GM12878 (cell line): ENCODE measurements at regions not wholly inside any gene's neighbourhood (a gene's known extent, or its start where the extent isn't known, plus 50 kb on each side); places are given as distances from the start of the nearest gene placed in this dataset.

Source experiments
- ATAC-seq: fragments of 200-7000 bp; cut with Tn5 transposase; 3 replicates; pipeline ENCODE4 v1.9.1; 2020; ENCODE audit warnings: mild to moderate bottlenecking, moderate library complexity
- BruUV-seq: library from RNA; stranded (reverse); fragments of 400-500 nt; replicated peaks from 2 replicates; lab custom pipeline; 2021; lab: Mats Ljungman, UMichigan
- CTCF ChIA-PET: fragments of 300-600 bp; sonication (Branson Sonifier 250); formaldehyde crosslinking; extraction: SDS; loops from one replicate; lab custom pipeline; 2021; ENCODE audit warnings: inconsistent platforms; lab: Yijun Ruan, JAX
- POLR2A ChIA-PET: fragments of 350-600 bp; formaldehyde crosslinking; extraction: SDS; loops from one replicate; lab custom pipeline; 2021; ENCODE audit warnings: inconsistent platforms; lab: Charles Lee
- RAD21 ChIA-PET: fragments of 300-600 bp; sonication (Branson Sonifier 250); formaldehyde crosslinking; loops from one replicate; lab custom pipeline; 2023; ENCODE audit warnings: antibody characterized with exemption; ENCODE audit not compliant: unreplicated experiment; lab: Charles Lee
- SMC1A ChIA-PET: fragments of 300-600 bp; sonication (Branson Sonifier 250); formaldehyde crosslinking; loops from one replicate; lab custom pipeline; 2023; ENCODE audit not compliant: unreplicated experiment, uncharacterized antibody; lab: Charles Lee
- DNase-seq: peaks from one replicate; pipeline ENCODE4 v3.0.0-alpha.2; 2011; ENCODE audit warnings: low read depth, low spot score
- FAIRE-seq: peaks from 3 replicates; lab custom pipeline; 2011; peaks lifted over from hg19 to GRCh38; lab: Jason Lieb, UNC
- H2AFZ ChIP-seq: 2 replicates; pipeline ENCODE4 v1.6.0; 2011; ENCODE audit warnings: low read depth, low read length, control low read depth; ENCODE audit not compliant: control insufficient read depth
- H3K27ac ChIP-seq: 2 replicates; pipeline ENCODE4 v1.5.1; 2011; ENCODE audit warnings: control low read depth; ENCODE audit not compliant: control insufficient read depth, insufficient read depth
- H3K27me3 ChIP-seq, 2 experiments: replicated peaks in 1 of 2; 2 replicates each; pipeline versions ENCODE4 v1.6.0 to v1.6.1; 2011; ENCODE audit warnings: low read length in 1 of 2; ENCODE audit not compliant: control insufficient read depth in 2 of 2, insufficient read depth in 2 of 2
- H3K36me3 ChIP-seq, 2 experiments: 2 replicates each; pipeline ENCODE4 v1.5.1; 2011; ENCODE audit warnings: low read length in 1 of 2; ENCODE audit not compliant: control insufficient read depth in 2 of 2, insufficient read depth in 2 of 2
- H3K4me1 ChIP-seq: 2 replicates; pipeline ENCODE4 v1.6.1; 2011; ENCODE audit warnings: mild to moderate bottlenecking, low read length, moderate library complexity, mixed read lengths; ENCODE audit not compliant: control insufficient read depth, insufficient read depth
- H3K4me2 ChIP-seq: 2 replicates; pipeline ENCODE4 v1.6.0; 2011; ENCODE audit warnings: control low read depth; ENCODE audit not compliant: control insufficient read depth, insufficient read depth
- H3K4me3 ChIP-seq: fragments of 200-600 bp; sonication (generic); 2 replicates; pipeline ENCODE4 v1.5.1; 2016
- H3K79me2 ChIP-seq: 2 replicates; pipeline ENCODE4 v1.6.0; 2011; ENCODE audit warnings: low read length; ENCODE audit not compliant: control insufficient read depth, insufficient read depth
- H3K9ac ChIP-seq: 2 replicates; pipeline ENCODE4 v1.8.0; 2011; ENCODE audit warnings: low read length, control low read depth, mixed read lengths; ENCODE audit not compliant: control insufficient read depth, insufficient read depth
- H3K9me3 ChIP-seq: replicated peaks from 3 replicates; pipeline ENCODE4 v1.5.1; 2011; ENCODE audit warnings: mild to moderate bottlenecking, low read length; ENCODE audit not compliant: control insufficient read depth, insufficient read depth
- H4K20me1 ChIP-seq: 2 replicates; pipeline ENCODE4 v1.6.0; 2011; ENCODE audit not compliant: control insufficient read depth, insufficient read depth
- ATF3 ChIP-seq: IDR thresholded peaks from 2 replicates; pipeline ENCODE4 v1.6.1; 2011; ENCODE audit warnings: low read depth, mild to moderate bottlenecking, low read length, moderate library complexity, borderline replicate concordance; ENCODE audit errors: extremely low read depth
- BCLAF1 ChIP-seq: fragments of 450-650 bp; IDR thresholded peaks from 2 replicates; pipeline ENCODE4 v1.6.1; 2017; ENCODE audit warnings: antibody characterized with exemption, mild to moderate bottlenecking, moderate library complexity
- BHLHE40 ChIP-seq, 2 experiments: fragments of 450-650 bp in 1 of 2; IDR thresholded peaks; 2 replicates each; pipeline ENCODE4 v1.6.1; 2011 to 2017; ENCODE audit warnings: low read depth in 2 of 2, borderline replicate concordance in 1 of 2, improper control_type of control experiment in 1 of 2, low read length in 1 of 2, mild to moderate bottlenecking in 1 of 2
- CHD2 ChIP-seq: IDR thresholded peaks from 2 replicates; pipeline ENCODE4 v1.6.1; 2011; ENCODE audit warnings: low read depth, low read length, improper control_type of control experiment, borderline replicate concordance
- EED ChIP-seq: sonication (generic); IDR thresholded peaks from 2 replicates; pipeline ENCODE4 v1.6.1; 2016; ENCODE audit warnings: antibody characterized with exemption, low read depth
- FOS ChIP-seq: IDR thresholded peaks from 3 replicates; pipeline ENCODE4 v1.6.1; 2011; ENCODE audit warnings: borderline replicate concordance; ENCODE audit not compliant: insufficient read length; ENCODE audit errors: extremely low read depth
- HCFC1 ChIP-seq: fragments of 150-350 bp; IDR thresholded peaks from 2 replicates; pipeline ENCODE4 v1.6.1; 2014; ENCODE audit warnings: low read length
- KDM1A ChIP-seq: fragments of 200-600 bp; sonication (generic); IDR thresholded peaks from 2 replicates; pipeline ENCODE4 v1.6.1; 2016; ENCODE audit warnings: borderline replicate concordance
- MEF2A ChIP-seq: IDR thresholded peaks from 2 replicates; pipeline ENCODE4 v1.6.1; 2011; ENCODE audit warnings: low read depth, mild to moderate bottlenecking, low read length, moderate library complexity; ENCODE audit not compliant: insufficient read depth
- MTA3 ChIP-seq: IDR thresholded peaks from 2 replicates; pipeline ENCODE4 v1.6.1; 2012; ENCODE audit warnings: low read length, inconsistent platforms, borderline replicate concordance
- MYC ChIP-seq: IDR thresholded peaks from 2 replicates; pipeline ENCODE4 v1.6.1; 2011; ENCODE audit warnings: mild to moderate bottlenecking, low read length, moderate library complexity, inconsistent platforms; ENCODE audit not compliant: insufficient read depth, insufficient replicate concordance, insufficient read length, severe bottlenecking
- NBN ChIP-seq: fragments of 450-650 bp; IDR thresholded peaks from 2 replicates; pipeline ENCODE4 v1.6.1; 2016
- SIX5 ChIP-seq: IDR thresholded peaks from 2 replicates; pipeline ENCODE4 v1.6.1; 2011; ENCODE audit warnings: mild to moderate bottlenecking, low read depth, low read length, moderate library complexity; ENCODE audit not compliant: severe bottlenecking
- SMAD1 ChIP-seq: fragments of 450-650 bp; IDR thresholded peaks from 2 replicates; pipeline ENCODE4 v1.6.1; 2018; ENCODE audit warnings: mild to moderate bottlenecking, low read depth; ENCODE audit not compliant: partially characterized antibody
- SMAD5 ChIP-seq: IDR thresholded peaks from 2 replicates; pipeline ENCODE4 v1.6.1; 2016; ENCODE audit warnings: antibody characterized with exemption, low read depth
- SMC3 ChIP-seq: IDR thresholded peaks from 2 replicates; pipeline ENCODE4 v1.6.1; 2011; ENCODE audit warnings: low read length, improper control_type of control experiment, borderline replicate concordance
- SRF ChIP-seq, 2 experiments: IDR thresholded peaks; 2 replicates each; pipeline ENCODE4 v1.6.1; 2011; ENCODE audit warnings: low read depth in 2 of 2, low read length in 2 of 2, mild to moderate bottlenecking in 1 of 2, moderate library complexity in 1 of 2
- WGBS: methylation state at CpG from one replicate; pipeline ENCODE4 v1.1.6; 2016; ENCODE audit warnings: low lambda C conversion rate; ENCODE audit not compliant: insufficient replicate concordance, insufficient coverage; ENCODE audit errors: missing lambda C conversion rate; 5-methylcytosine and 5-hydroxymethylcytosine counted together
- in situ Hi-C: fragments of 300-500 bp; cut with MboI; formaldehyde crosslinking; loops from 9 replicates; pipeline ENCODE4 v1.14.3; 2018; ENCODE audit warnings: mixed read lengths
- intact Hi-C: fragments of 100-400 bp; cut with micrococcal nuclease; formaldehyde crosslinking; loops from one replicate; pipeline ENCODE4 v1.14.2; 2022; ENCODE audit not compliant: unreplicated experiment

GRCh38 chrX:63453571-63453970, 102.4 kb upstream of the SPIN4 start:
- H3K4me2 ChIP-seq, result no peak overlapping the region
- FAIRE-seq (no peak), DNase-seq (no peak), ATAC-seq (no peak)
- no peaks in the 10 kb centered on the region; the same call in 2 of the 3 replicates for H3K9me3 ChIP-seq
- intact Hi-C loops (no loop called here), in situ Hi-C loops (no loop called here)
- BruUV-seq, result no TSS peak
- no peaks in the 10 kb centered on the region for H3K4me1 ChIP-seq
- H3K4me3 ChIP-seq, result no peak overlapping the region
- no peaks in the 10 kb centered on the region for H3K27me3 ChIP-seq
- CTCF ChIA-PET, result no interaction called here
- TF ChIP-seq NBN, result no peak
- TF ChIP-seq EED, result no peak
- no peak for TF ChIP-seq MYC
- no peak for TF ChIP-seq KDM1A
- TF ChIP-seq BHLHE40 (IDR thresholded peaks at IDR 0.05; ENCODE audit: borderline replicate concordance in 1 of 2, low read depth in 2 of 2, low read length in 1 of 2), result no peak
- TF ChIP-seq SIX5, result no peak
- no peak for TF ChIP-seq MTA3
- TF ChIP-seq MEF2A, result no peak
- no peak for TF ChIP-seq SMC3
- TF ChIP-seq SRF (IDR thresholded peaks at IDR 0.05; ENCODE audit: low read depth in 2 of 2, low read length in 2 of 2), result no peak
- no peak for TF ChIP-seq ATF3
- no peak for TF ChIP-seq CHD2
- TF ChIP-seq SMAD1, result no peak
- no peak for TF ChIP-seq HCFC1
- no peak for TF ChIP-seq SMAD5
- TF ChIP-seq FOS, result no peak
- TF ChIP-seq BCLAF1, result no peak
- no peak overlapping the region for H2AFZ ChIP-seq
- 42% methylated on average over 3 of the region's 3 CpGs for WGBS
- H3K9ac ChIP-seq, result no peak overlapping the region
- RAD21 ChIA-PET, result no interaction called here
- H3K27ac ChIP-seq, result no peak overlapping the region
- POLR2A ChIA-PET, result no interaction called here
- H4K20me1 ChIP-seq, result no peaks in the 10 kb centered on the region
- no peaks in the 10 kb centered on the region for H3K36me3 ChIP-seq
- SMC1A ChIA-PET, result no interaction called here
- no peaks in the 10 kb centered on the region for H3K79me2 ChIP-seq
